SK-N-SH (cell line): ENCODE measurements at regions not wholly inside any gene's neighbourhood (a gene's known extent, or its start where the extent isn't known, plus 50 kb on each side); places are given as distances from the start of the nearest gene placed in this dataset.

Experiments used
- CTCF ChIA-PET: fragments of 300-600, 350-600 bp; formaldehyde crosslinking; extraction: SDS; loops from one replicate; lab custom pipeline; 2021; lab: Yijun Ruan, JAX
- POLR2A ChIA-PET: fragments of 350-600 bp; sonication (Branson Sonifier 250); formaldehyde crosslinking; extraction: SDS; loops from one replicate; lab custom pipeline; 2020; ENCODE audit warnings: antibody characterized with exemption, inconsistent platforms; lab: Yijun Ruan, JAX
- DNase-seq: peaks from one replicate; pipeline ENCODE4 v3.0.0; 2012
- H2AFZ ChIP-seq: fragments of 200-600 bp; sonication (generic); 2 replicates; pipeline ENCODE4 v1.8.1; 2016; ENCODE audit warnings: antibody characterized with exemption, mild to moderate bottlenecking, low read depth
- H3F3A ChIP-seq: fragments of 200-600 bp; sonication (generic); replicated peaks from 2 replicates; pipeline ENCODE3; 2016; ENCODE audit warnings: antibody characterized with exemption, mild to moderate bottlenecking; ENCODE audit not compliant: insufficient read depth
- H3K27ac ChIP-seq, 2 experiments: fragments of 200-500 bp in 1 of 2; fragments of 200-600 bp in 1 of 2; sonication (Bioruptor generic) in 1 of 2; sonication (generic), shearing (Covaris generic) in 1 of 2; 2 replicates each; pipeline versions ENCODE4 v1.5.1 to v1.6.1; 2014 to 2016; ENCODE audit warnings: low read depth in 2 of 2, inconsistent platforms in 1 of 2, low read length in 1 of 2, mild to moderate bottlenecking in 1 of 2, mixed read lengths in 1 of 2
- H3K27me3 ChIP-seq: fragments of 200-600 bp; sonication (generic), shearing (Covaris generic); 2 replicates; pipeline ENCODE4 v1.6.1; 2016; ENCODE audit warnings: mixed run types; ENCODE audit not compliant: insufficient read depth
- H3K36me3 ChIP-seq, 2 experiments: fragments of 200-500 bp in 1 of 2; fragments of 200-600 bp in 1 of 2; sonication (Bioruptor generic) in 1 of 2; sonication (generic) in 1 of 2; replicated peaks in 1 of 2; 2 replicates each; pipeline versions ENCODE3 to v1.5.1; 2014 to 2016; ENCODE audit warnings: low read length in 1 of 2, mild to moderate bottlenecking in 1 of 2; ENCODE audit not compliant: insufficient read depth in 2 of 2, control insufficient read depth in 1 of 2
- H3K4me1 ChIP-seq, 2 experiments: fragments of 200-500 bp in 1 of 2; fragments of 200-600 bp in 1 of 2; sonication (Bioruptor generic) in 1 of 2; sonication (generic), shearing (Covaris generic) in 1 of 2; 2 replicates each; pipeline versions ENCODE4 v1.5.1 to v1.6.1; 2014 to 2016; ENCODE audit warnings: low read depth in 1 of 2, low read length in 1 of 2, mixed run types in 1 of 2; ENCODE audit not compliant: insufficient read depth in 2 of 2, control insufficient read depth in 1 of 2
- H3K4me2 ChIP-seq: fragments of 200-600 bp; sonication (generic), shearing (Covaris generic); 2 replicates; pipeline ENCODE4 v1.6.1; 2017; ENCODE audit warnings: mixed run types
- H3K4me3 ChIP-seq, 2 experiments: fragments of 200-500 bp in 1 of 2; fragments of 200-600 bp in 1 of 2; sonication (Bioruptor generic) in 1 of 2; sonication (generic), shearing (Covaris generic) in 1 of 2; 2 replicates each; pipeline versions ENCODE4 v1.5.1 to v1.8.1; 2014 to 2016; ENCODE audit warnings: low read depth in 2 of 2, inconsistent platforms in 1 of 2, low read length in 1 of 2, mild to moderate bottlenecking in 1 of 2, mixed read lengths in 1 of 2, moderate library complexity in 1 of 2
- H3K79me2 ChIP-seq: fragments of 200-600 bp; sonication (generic); 2 replicates; pipeline ENCODE4 v1.8.1; 2017; ENCODE audit warnings: mild to moderate bottlenecking; ENCODE audit not compliant: insufficient read depth
- H3K9ac ChIP-seq: fragments of 200-600 bp; sonication (generic); 2 replicates; pipeline ENCODE4 v1.6.1; 2017; ENCODE audit warnings: mixed run types
- H3K9me2 ChIP-seq: fragments of 200-600 bp; sonication (generic); 2 replicates; pipeline ENCODE4 v1.6.1; 2017; ENCODE audit warnings: mixed run types
- H3K9me3 ChIP-seq: fragments of 200-600 bp; sonication (generic); 2 replicates; pipeline ENCODE4 v1.6.1; 2017; ENCODE audit warnings: mixed run types, mild to moderate bottlenecking, moderate library complexity
- H4K20me1 ChIP-seq: fragments of 200-600 bp; sonication (generic); 2 replicates; pipeline ENCODE4 v1.6.1; 2017; ENCODE audit warnings: mild to moderate bottlenecking, mixed run types; ENCODE audit not compliant: insufficient read depth
- CHD2 ChIP-seq: fragments of 150-350 bp; IDR thresholded peaks from 2 replicates; pipeline ENCODE4 v1.6.1; 2018; ENCODE audit warnings: low read length; ENCODE audit not compliant: partially characterized antibody
- CTCF ChIP-seq: fragments of 200-600 bp; sonication (generic); IDR thresholded peaks from 2 replicates; pipeline ENCODE4 v1.6.1; 2017; ENCODE audit warnings: antibody characterized with exemption, mild to moderate bottlenecking, moderate library complexity
- EP300 ChIP-seq, 2 experiments: IDR thresholded peaks; 2 replicates each; pipeline versions ENCODE4 v1.4.0 to v1.6.1; 2012; ENCODE audit warnings: borderline replicate concordance in 1 of 2, low read depth in 1 of 2, low read length in 1 of 2
- FOSL2 ChIP-seq: IDR thresholded peaks from 2 replicates; pipeline ENCODE4 v1.4.0; 2012; ENCODE audit warnings: low read depth, mild to moderate bottlenecking, moderate library complexity, borderline replicate concordance
- GABPA ChIP-seq: IDR thresholded peaks from 2 replicates; pipeline ENCODE4 v1.4.0; 2012; ENCODE audit warnings: low read depth, mild to moderate bottlenecking
- MEF2A ChIP-seq: IDR thresholded peaks from 2 replicates; pipeline ENCODE4 v1.4.0; 2012; ENCODE audit warnings: low read depth, borderline replicate concordance
- MXI1 ChIP-seq: IDR thresholded peaks from 2 replicates; pipeline ENCODE4 v1.6.1; 2012; ENCODE audit warnings: mild to moderate bottlenecking, low read depth, low read length, improper control_type of control experiment
- NFIC ChIP-seq: IDR thresholded peaks from 2 replicates; pipeline ENCODE4 v1.4.0; 2012; ENCODE audit warnings: borderline replicate concordance
- NRF1 ChIP-seq: IDR thresholded peaks from 2 replicates; pipeline ENCODE4 v1.6.1; 2012; ENCODE audit warnings: low read depth, mild to moderate bottlenecking, low read length
- PBX3 ChIP-seq: IDR thresholded peaks from 2 replicates; pipeline ENCODE4; 2012
- POLR2AphosphoS5 ChIP-seq: IDR thresholded peaks from 2 replicates; pipeline ENCODE4 v1.6.1; 2012; ENCODE audit warnings: low read depth, low read length
- RCOR1 ChIP-seq: fragments of 150-350 bp; IDR thresholded peaks from 2 replicates; pipeline ENCODE4 v1.6.1; 2017; ENCODE audit warnings: antibody characterized with exemption, low read length
- RFX5 ChIP-seq: IDR thresholded peaks from 2 replicates; pipeline ENCODE4 v1.6.1; 2012; ENCODE audit warnings: mild to moderate bottlenecking, improper control_type of control experiment, low read length
- SIN3A ChIP-seq: IDR thresholded peaks from 2 replicates; pipeline ENCODE4 v1.6.1; 2012; ENCODE audit warnings: low read depth, mild to moderate bottlenecking, low read length, moderate library complexity, borderline replicate concordance
- SMC3 ChIP-seq: IDR thresholded peaks from 2 replicates; pipeline ENCODE4 v1.6.1; 2012; ENCODE audit warnings: low read depth, low read length, improper control_type of control experiment
- TCF12 ChIP-seq: IDR thresholded peaks from 2 replicates; pipeline ENCODE4 v1.4.0; 2012
- TEAD4 ChIP-seq: IDR thresholded peaks from 2 replicates; pipeline ENCODE4 v1.4.0; 2012; ENCODE audit warnings: mild to moderate bottlenecking, borderline replicate concordance; ENCODE audit not compliant: insufficient read depth
- YY1 ChIP-seq: IDR thresholded peaks from 2 replicates; pipeline ENCODE4 v1.4.0; 2012; ENCODE audit warnings: low read depth, mild to moderate bottlenecking
- WGBS: methylation state at CpG from one replicate; pipeline ENCODE4 v1.1.6; 2017; ENCODE audit warnings: low lambda C conversion rate; 5-methylcytosine and 5-hydroxymethylcytosine counted together

- no peak overlapping the region for H3K27ac ChIP-seq
- H4K20me1 ChIP-seq, result no peaks in the 10 kb centered on the region
- peaks cover 5% of the 10 kb centered on the region for H3F3A ChIP-seq
- H3K9ac ChIP-seq, result no peak overlapping the region
- peak overlapping the region; percentile 99; the same call in 1 of the 2 replicates for H3K4me2 ChIP-seq
- peak overlapping the region in 1 of 2 experiments; percentile 71; a peak in 1 of 4 replicates for H3K4me3 ChIP-seq
- TF ChIP-seq RCOR1 (no peak), FOSL2 (no peak), NFIC (no peak), RFX5 (no peak), PBX3 (no peak), TEAD4 (no peak), CHD2 (no peak), POLR2AphosphoS5 (no peak), MXI1 (no peak), EP300 (IDR thresholded peaks at IDR 0.05; ENCODE audit: borderline replicate concordance in 1 of 2, low read depth in 1 of 2, low read length in 1 of 2) (no peak), TCF12 (no peak), SMC3 (no peak)
- TF ChIP-seq, all 33 proteins: peak for 0
- ChIA-PET POLR2A (no interaction called here), CTCF (interaction anchor here (1.0 to 1.4 kb wide), 4 partner anchors 26 to 97 kb away, joined by 3 to 4 read pairs (median 4); no protein-coding TSS in a partner anchor)
- 97% methylated on average over 54 of the region's 76 CpGs for WGBS
- Histone ChIP-seq H2AFZ (no peak overlapping the region), H3K27me3 (no peaks in the 10 kb centered on the region), H3K9me2 (no peaks in the 10 kb centered on the region), H3K4me1 (peaks cover 0 to 25% of the 10 kb centered on the region in 2 experiments; a peak in 1 of 4 replicates), H3K36me3 (no peaks in the 10 kb centered on the region), H3K79me2 (no peaks in the 10 kb centered on the region), H3K9me3 (no peaks in the 10 kb centered on the region)
- no peak for DNase-seq
Observed at GRCh38 chr9:121598167-121598964, 53.1 kb upstream of the DAB2IP start.

GRCh38 chr9:121598965-121599871 lies 52.2 kb upstream of the DAB2IP start:
- no peaks in the 10 kb centered on the region for H3K9me3 ChIP-seq
- no peaks in the 10 kb centered on the region for H4K20me1 ChIP-seq
- DNase-seq, result peak; percentile 97
- no peaks in the 10 kb centered on the region for H3K27me3 ChIP-seq
- peak overlapping the region in 1 of 2 experiments; percentile 60; a peak in 1 of 4 replicates for H3K27ac ChIP-seq
- peaks cover 5% of the 10 kb centered on the region for H3F3A ChIP-seq
- 22% methylated on average over 43 of the region's 88 CpGs for WGBS
- no peaks in the 10 kb centered on the region for H3K36me3 ChIP-seq
- ChIA-PET CTCF (interaction anchor here (0.9 to 2.2 kb wide), 10 partner anchors 10 to 97 kb away, joined by 3 to 12 read pairs (median 4); no protein-coding TSS in a partner anchor), POLR2A (no interaction called here)
- no peaks in the 10 kb centered on the region for H3K79me2 ChIP-seq
- no peaks in the 10 kb centered on the region for H3K9me2 ChIP-seq
- H3K4me1 ChIP-seq, result peaks cover 0 to 33% of the 10 kb centered on the region in 2 experiments; a peak in 1 of 4 replicates
- peak overlapping the region; percentile 63 for H3K9ac ChIP-seq
- peak overlapping the region; percentile 94 for H2AFZ ChIP-seq
- TF ChIP-seq SIN3A (no peak), CTCF (no peak), MEF2A (no peak), MXI1 (no peak), NRF1 (peak; percentile 10; the same call in 1 of the 2 replicates), GABPA (no peak), YY1 (no peak)
- peak overlapping the region; percentile 99 for H3K4me2 ChIP-seq
- H3K4me3 ChIP-seq, result peak overlapping the region; percentile 67 to 71
